ENCODE measurements at regions not wholly inside any gene's neighbourhood (a gene's known extent, or its start where the extent isn't known, plus 50 kb on each side); places are given as distances from the start of the nearest gene placed in this dataset.
A peak's percentile ranks its signal among the peaks of the same experiment; 100 is the strongest.
"Not testable (repeated sequence)": the region's sequence is repeated elsewhere in the genome, so short reads cannot be mapped to it uniquely, and the experiment has no call there.

DNA sequence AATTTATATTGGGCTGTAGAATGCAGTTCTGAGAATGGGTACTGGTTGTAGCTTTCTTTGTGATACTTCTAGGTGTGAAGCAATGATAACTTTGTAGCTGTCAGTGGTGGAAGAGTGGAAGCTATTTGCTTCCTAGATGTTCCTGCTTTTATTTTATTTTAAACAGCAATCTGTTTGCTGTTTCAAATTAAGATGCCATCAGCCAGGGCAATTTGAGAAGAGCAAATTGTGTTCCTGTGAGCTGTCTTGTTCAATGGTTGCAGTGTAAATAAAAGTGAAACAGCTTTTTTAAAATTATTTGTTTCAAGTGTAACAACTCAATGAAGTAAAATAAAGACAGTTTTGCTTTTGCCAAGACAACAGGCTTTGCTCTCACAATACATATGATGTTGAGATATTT lies 150.8 kb upstream of the TMEM229A start:
- no peak for DNase-seq (ENCODE audit: low read depth, low spot score)
- no peaks in the 10 kb centered on the region for H3K9me3 ChIP-seq (ENCODE audit: control insufficient read depth, insufficient read depth, low read length)
- no peak overlapping the region for H3K4me3 ChIP-seq (ENCODE audit: low read length)
- H3K36me3 ChIP-seq (ENCODE audit: control insufficient read depth, insufficient read depth, low read length) = no peaks in the 10 kb centered on the region
- H3K27me3 ChIP-seq (ENCODE audit: control insufficient read depth, insufficient read depth, low read length) = no peaks in the 10 kb centered on the region
- H3K27ac ChIP-seq (ENCODE audit: low read length) = no peak overlapping the region
- H3K4me1 ChIP-seq (ENCODE audit: control insufficient read depth, insufficient read depth, low read length) = no peaks in the 10 kb centered on the region

DNA sequence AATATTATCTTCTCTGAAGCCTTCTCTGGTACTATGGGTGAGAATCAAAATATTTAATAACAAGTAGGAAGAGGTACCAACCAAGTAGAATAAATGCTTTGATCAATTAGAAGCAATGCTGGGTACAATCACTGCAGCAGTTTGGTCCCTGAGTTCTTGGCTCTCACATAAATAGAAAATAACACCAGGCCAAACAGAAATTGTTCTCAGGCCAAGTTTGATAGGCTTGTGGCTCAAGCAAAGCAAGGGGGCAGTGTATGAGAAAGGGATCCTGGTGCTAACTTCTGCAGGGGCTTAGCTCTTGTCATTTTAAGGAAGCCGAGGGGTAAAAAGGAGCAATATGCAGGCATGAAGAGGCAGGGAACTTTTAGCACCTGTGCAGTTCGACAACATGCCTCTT lies 146.8 kb upstream of the TMEM229A start:
- no peaks in the 10 kb centered on the region for H3K4me1 ChIP-seq (ENCODE audit: control insufficient read depth, insufficient read depth, low read length)
- no peak overlapping the region for H3K27ac ChIP-seq (ENCODE audit: low read length)
- no peaks in the 10 kb centered on the region for H3K27me3 ChIP-seq (ENCODE audit: control insufficient read depth, insufficient read depth, low read length)
- no peaks in the 10 kb centered on the region for H3K9me3 ChIP-seq (ENCODE audit: control insufficient read depth, insufficient read depth, low read length)
- no peak overlapping the region for H3K4me3 ChIP-seq (ENCODE audit: low read length)
- WGBS (ENCODE audit: insufficient coverage, insufficient read length) = no CpG with 5 or more reads among the region's 2 CpGs
- no peak for DNase-seq (ENCODE audit: low read depth, low spot score)
- H3K36me3 ChIP-seq (ENCODE audit: control insufficient read depth, insufficient read depth, low read length) = no peaks in the 10 kb centered on the region

DNA sequence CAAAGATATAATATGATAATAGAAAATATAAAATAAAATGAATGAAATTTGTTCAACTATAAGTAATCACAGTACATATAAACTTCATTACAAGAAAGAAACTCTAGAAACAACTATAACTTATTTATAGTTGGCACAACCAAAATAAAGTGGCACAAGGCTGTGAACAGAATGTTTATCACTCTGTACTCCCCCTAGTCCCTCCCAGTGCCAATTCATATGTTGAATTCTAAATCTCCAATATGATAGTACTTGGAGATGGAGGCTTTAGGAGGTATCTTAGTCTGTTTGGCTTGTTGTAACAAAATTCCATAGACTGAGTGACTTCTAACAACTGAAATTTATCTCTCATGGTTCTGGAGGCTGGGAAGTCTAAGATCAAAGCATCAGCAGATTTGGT lies 145.0 kb upstream of the TMEM229A start:
- Histone ChIP-seq H3K9me3 (ENCODE audit: control insufficient read depth, insufficient read depth, low read length) (no peaks in the 10 kb centered on the region), H3K27ac (ENCODE audit: low read length) (no peak overlapping the region)
- no peak for DNase-seq (ENCODE audit: low read depth, low spot score)

GRCh38 chr7:124171812-124172211 lies 138.9 kb upstream of the TMEM229A start:
- not testable (repeated sequence) for H3K4me1 ChIP-seq (ENCODE audit: control insufficient read depth, insufficient read depth, low read length); H3K27me3 ChIP-seq (ENCODE audit: control insufficient read depth, insufficient read depth, low read length); H3K9me3 ChIP-seq (ENCODE audit: control insufficient read depth, insufficient read depth, low read length); H3K36me3 ChIP-seq (ENCODE audit: control insufficient read depth, insufficient read depth, low read length); DNase-seq (ENCODE audit: low read depth, low spot score); H3K27ac ChIP-seq (ENCODE audit: low read length); H3K4me3 ChIP-seq (ENCODE audit: low read length)
- WGBS (ENCODE audit: insufficient coverage, insufficient read length) = no CpG with 5 or more reads among the region's 3 CpGs

More for the DNA sequence above, 145.0 kb upstream of the TMEM229A start:
- H3K4me3 ChIP-seq (ENCODE audit: low read length) = no peak overlapping the region
- no peaks in the 10 kb centered on the region for H3K4me1 ChIP-seq (ENCODE audit: control insufficient read depth, insufficient read depth, low read length)
- H3K36me3 ChIP-seq (ENCODE audit: control insufficient read depth, insufficient read depth, low read length) = no peaks in the 10 kb centered on the region
- H3K27me3 ChIP-seq (ENCODE audit: control insufficient read depth, insufficient read depth, low read length) = no peaks in the 10 kb centered on the region

- no peaks in the 10 kb centered on the region for H3K36me3 ChIP-seq (ENCODE audit: control insufficient read depth, insufficient read depth, low read length)
- no peaks in the 10 kb centered on the region for H3K9me3 ChIP-seq (ENCODE audit: control insufficient read depth, insufficient read depth, low read length)
- H3K4me1 ChIP-seq (ENCODE audit: control insufficient read depth, insufficient read depth, low read length) = no peaks in the 10 kb centered on the region
- H3K27me3 ChIP-seq (ENCODE audit: control insufficient read depth, insufficient read depth, low read length) = no peaks in the 10 kb centered on the region
- H3K4me3 ChIP-seq (ENCODE audit: low read length) = no peak overlapping the region
- no peak for DNase-seq (ENCODE audit: low read depth, low spot score)
- WGBS (ENCODE audit: insufficient coverage, insufficient read length) = no CpG with 5 or more reads among the region's 1 CpG
- no peak overlapping the region for H3K27ac ChIP-seq (ENCODE audit: low read length)
Measured at GRCh38 chr7:124171068-124171467, 138.2 kb upstream of the TMEM229A start.

DNA sequence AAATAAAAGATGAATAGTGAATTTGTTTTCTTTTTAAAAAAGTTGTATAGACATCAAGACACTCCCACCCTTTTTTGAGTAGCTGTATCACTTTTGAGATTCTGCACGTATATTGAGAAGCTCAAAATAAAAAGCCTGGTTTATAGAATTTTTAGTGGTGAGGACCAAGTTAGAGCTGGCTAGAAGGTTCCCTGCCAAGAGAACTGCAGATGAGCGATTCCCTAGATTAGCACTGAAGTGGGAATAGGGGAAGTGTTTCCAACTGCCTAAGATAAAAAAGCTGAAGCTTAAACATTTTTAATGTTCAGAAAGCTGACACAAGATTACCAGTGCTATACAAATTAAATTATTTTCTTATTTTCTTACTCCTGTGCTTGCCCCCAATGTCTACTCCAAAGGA lies 135.7 kb upstream of the TMEM229A start:
- Histone ChIP-seq H3K27me3 (ENCODE audit: control insufficient read depth, insufficient read depth, low read length) (no peaks in the 10 kb centered on the region), H3K27ac (ENCODE audit: low read length) (no peak overlapping the region), H3K36me3 (ENCODE audit: control insufficient read depth, insufficient read depth, low read length) (no peaks in the 10 kb centered on the region), H3K4me3 (ENCODE audit: low read length) (no peak overlapping the region), H3K9me3 (ENCODE audit: control insufficient read depth, insufficient read depth, low read length) (no peaks in the 10 kb centered on the region), H3K4me1 (ENCODE audit: control insufficient read depth, insufficient read depth, low read length) (no peaks in the 10 kb centered on the region)
- no CpG with 5 or more reads among the region's 2 CpGs for WGBS (ENCODE audit: insufficient coverage, insufficient read length)
- DNase-seq (ENCODE audit: low read depth, low spot score) = no peak

DNA sequence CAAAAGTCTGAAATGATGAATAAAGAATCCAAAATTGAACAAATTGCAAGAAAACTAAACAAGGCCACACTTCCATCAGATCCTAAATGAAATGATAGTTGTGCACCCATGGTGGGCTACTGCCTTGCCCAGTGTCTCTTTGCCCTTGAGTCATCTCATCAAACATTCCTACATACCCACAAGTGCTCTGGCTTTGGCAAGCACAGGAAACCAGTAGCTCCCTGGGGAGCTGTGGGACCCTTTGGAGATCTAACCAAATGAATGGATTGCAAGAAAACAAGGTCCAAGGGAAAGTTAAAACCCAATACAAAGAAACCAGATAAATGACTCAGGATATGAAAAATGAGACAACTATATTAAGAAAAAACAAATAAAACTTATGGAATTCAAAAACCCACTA lies 129.8 kb upstream of the TMEM229A start:
- Histone ChIP-seq H3K4me3 (ENCODE audit: low read length) (no peak overlapping the region), H3K36me3 (ENCODE audit: control insufficient read depth, insufficient read depth, low read length) (no peaks in the 10 kb centered on the region), H3K9me3 (ENCODE audit: control insufficient read depth, insufficient read depth, low read length) (no peaks in the 10 kb centered on the region), H3K4me1 (ENCODE audit: control insufficient read depth, insufficient read depth, low read length) (no peaks in the 10 kb centered on the region), H3K27me3 (ENCODE audit: control insufficient read depth, insufficient read depth, low read length) (no peaks in the 10 kb centered on the region), H3K27ac (ENCODE audit: low read length) (no peak overlapping the region)
- no peak for DNase-seq (ENCODE audit: low read depth, low spot score)

- H3K4me3 ChIP-seq (ENCODE audit: low read length) = no peak overlapping the region
- no CpG with 5 or more reads among the region's 3 CpGs for WGBS (ENCODE audit: insufficient coverage, insufficient read length)
- H3K36me3 ChIP-seq (ENCODE audit: control insufficient read depth, insufficient read depth, low read length) = no peaks in the 10 kb centered on the region
- no peaks in the 10 kb centered on the region for H3K27me3 ChIP-seq (ENCODE audit: control insufficient read depth, insufficient read depth, low read length)
- no peaks in the 10 kb centered on the region for H3K4me1 ChIP-seq (ENCODE audit: control insufficient read depth, insufficient read depth, low read length)
- no peaks in the 10 kb centered on the region for H3K9me3 ChIP-seq (ENCODE audit: control insufficient read depth, insufficient read depth, low read length)
- no peak for DNase-seq (ENCODE audit: low read depth, low spot score)
- H3K27ac ChIP-seq (ENCODE audit: low read length) = no peak overlapping the region
Measured at GRCh38 chr7:124155432-124156022, 122.7 kb upstream of the TMEM229A start.

DNA sequence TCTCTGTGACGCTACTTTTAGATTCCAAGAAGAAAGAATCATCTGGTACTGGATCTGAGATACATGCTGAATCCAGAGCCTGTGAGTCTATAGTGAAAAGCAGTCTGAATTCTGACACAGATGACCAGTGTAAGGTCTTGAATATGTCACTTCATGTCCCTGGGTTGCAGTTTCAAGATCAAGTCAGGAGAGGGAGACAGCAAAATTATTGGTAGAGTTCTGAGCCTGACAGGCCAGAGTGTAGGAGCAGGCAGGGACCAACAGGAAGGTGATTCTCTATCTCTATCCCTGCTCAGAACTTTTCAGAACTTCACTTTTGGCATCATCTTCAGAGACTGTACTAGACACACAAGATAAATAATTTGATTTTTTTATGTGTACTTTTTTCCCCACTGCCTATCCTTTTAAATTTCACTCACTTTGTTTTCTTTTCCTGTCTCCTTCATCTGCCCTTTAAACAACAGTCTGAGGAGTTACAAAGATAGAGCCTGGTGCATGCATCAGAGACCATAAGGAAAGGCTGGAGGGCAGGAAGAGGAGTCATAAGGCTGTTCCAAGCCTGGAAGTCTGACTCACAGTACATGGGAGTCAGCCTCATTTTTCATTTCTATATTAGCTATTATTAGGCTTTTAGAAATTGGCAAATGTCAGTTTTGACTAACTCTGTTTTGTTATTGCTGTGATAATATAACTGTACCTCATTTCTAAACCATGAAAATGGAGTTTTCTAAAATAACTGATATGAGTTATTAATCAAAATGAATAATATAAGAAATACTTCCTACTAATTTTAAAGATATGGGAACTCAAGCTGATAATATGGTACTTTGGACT lies 120.2 kb upstream of the TMEM229A start:
- Histone ChIP-seq H3K27me3 (ENCODE audit: control insufficient read depth, insufficient read depth, low read length) (no peaks in the 10 kb centered on the region), H3K4me1 (ENCODE audit: control insufficient read depth, insufficient read depth, low read length) (no peaks in the 10 kb centered on the region), H3K27ac (ENCODE audit: low read length) (no peak overlapping the region), H3K36me3 (ENCODE audit: control insufficient read depth, insufficient read depth, low read length) (no peaks in the 10 kb centered on the region), H3K9me3 (ENCODE audit: control insufficient read depth, insufficient read depth, low read length) (no peaks in the 10 kb centered on the region), H3K4me3 (ENCODE audit: low read length) (no peak overlapping the region)
- peak; percentile 45 for DNase-seq (ENCODE audit: low read depth, low spot score)
- no CpG with 5 or more reads among the region's 1 CpG for WGBS (ENCODE audit: insufficient coverage, insufficient read length)

- no peak overlapping the region for H3K4me3 ChIP-seq (ENCODE audit: low read length)
- H3K4me1 ChIP-seq (ENCODE audit: control insufficient read depth, insufficient read depth, low read length) = no peaks in the 10 kb centered on the region
- no peaks in the 10 kb centered on the region for H3K36me3 ChIP-seq (ENCODE audit: control insufficient read depth, insufficient read depth, low read length)
- no peak for DNase-seq (ENCODE audit: low read depth, low spot score)
- H3K9me3 ChIP-seq (ENCODE audit: control insufficient read depth, insufficient read depth, low read length) = no peaks in the 10 kb centered on the region
- no CpG with 5 or more reads among the region's 1 CpG for WGBS (ENCODE audit: insufficient coverage, insufficient read length)
- no peaks in the 10 kb centered on the region for H3K27me3 ChIP-seq (ENCODE audit: control insufficient read depth, insufficient read depth, low read length)
- no peak overlapping the region for H3K27ac ChIP-seq (ENCODE audit: low read length)
Measured at GRCh38 chr7:124137664-124138063, 104.8 kb upstream of the TMEM229A start.

DNA sequence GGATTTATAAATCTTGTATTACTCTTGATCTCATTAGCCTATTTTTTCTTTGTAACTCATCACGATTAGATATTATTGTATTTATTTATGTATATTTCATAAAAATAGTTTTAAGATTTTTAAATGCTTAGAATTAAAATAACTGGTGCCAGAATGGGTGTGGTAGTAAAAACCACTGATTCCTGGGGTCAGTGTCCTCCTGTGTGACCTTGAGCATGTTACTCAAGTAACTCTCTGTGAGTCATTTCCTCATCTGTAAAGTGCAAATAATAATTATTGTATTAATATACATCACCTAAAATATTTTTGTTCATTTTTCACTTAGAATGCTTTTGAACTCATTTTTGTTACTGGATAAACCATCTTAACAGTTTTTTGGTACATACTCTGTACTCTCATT lies 91.3 kb upstream of the TMEM229A start:
- Histone ChIP-seq H3K4me3 (ENCODE audit: low read length) (no peak overlapping the region), H3K36me3 (ENCODE audit: control insufficient read depth, insufficient read depth, low read length) (no peaks in the 10 kb centered on the region), H3K9me3 (ENCODE audit: control insufficient read depth, insufficient read depth, low read length) (no peaks in the 10 kb centered on the region), H3K27ac (ENCODE audit: low read length) (no peak overlapping the region), H3K4me1 (ENCODE audit: control insufficient read depth, insufficient read depth, low read length) (no peaks in the 10 kb centered on the region), H3K27me3 (ENCODE audit: control insufficient read depth, insufficient read depth, low read length) (no peaks in the 10 kb centered on the region)
- no CpG with 5 or more reads among the region's 1 CpG for WGBS (ENCODE audit: insufficient coverage, insufficient read length)
- DNase-seq (ENCODE audit: low read depth, low spot score) = no peak
